K562 (cell line): ENCODE measurements at regions not wholly inside any gene's neighbourhood (a gene's known extent, or its start where the extent isn't known, plus 50 kb on each side); places are given as distances from the start of the nearest gene placed in this dataset.

Source experiments
- ATAC-seq: fragments of 200-7000 bp; cut with Tn5 transposase; 3 replicates; pipeline ENCODE4 v1.9.1; 2020; ENCODE audit warnings: moderate library complexity
- BruUV-seq: library from RNA; stranded (reverse); fragments of 400-500 nt; replicated peaks from 2 replicates; lab custom pipeline; 2021; lab: Mats Ljungman, UMichigan
- CTCF ChIA-PET: fragments of 300-600 bp; formaldehyde crosslinking; extraction: SDS; loops from one replicate; lab custom pipeline; 2021; ENCODE audit warnings: low intra/inter-chr PET ratio; lab: Yijun Ruan, JAX
- POLR2A ChIA-PET: fragments of 300-600, 350-650 bp; sonication (Branson Sonifier 250); formaldehyde crosslinking; extraction: SDS; loops from one replicate; lab custom pipeline; 2021; ENCODE audit warnings: antibody characterized with exemption, inconsistent platforms; lab: Yijun Ruan, JAX
- DNase-seq, 4 experiments: peaks; one replicate each; pipeline versions ENCODE4 v3.0.0 to v3.0.0-alpha.2; 2011 to 2018; ENCODE audit warnings: low spot score in 3 of 4, mixed read lengths in 3 of 4; ENCODE audit errors: extremely low read depth in 1 of 4
- FAIRE-seq: peaks from 2 replicates; lab custom pipeline; 2011; peaks lifted over from hg19 to GRCh38; lab: Jason Lieb, UNC
- H2AFZ ChIP-seq: 2 replicates; pipeline ENCODE4 v1.6.0; 2011; ENCODE audit warnings: low read depth, low read length, control low read depth, inconsistent platforms
- H3K27ac ChIP-seq: fragments of 200-600 bp; 3 replicates; pipeline ENCODE4 v1.8.0; 2011; ENCODE audit warnings: low read depth, mild to moderate bottlenecking, control low read depth, inconsistent platforms, low read length, moderate library complexity, mixed read lengths; ENCODE audit errors: extremely low read depth
- H3K27me3 ChIP-seq, 2 experiments: fragments of 300-600 bp in 1 of 2; 2 replicates in 1 of 2; 3 replicates in 1 of 2; pipeline versions ENCODE4 v1.6.0 to v1.8.0; 2011; ENCODE audit warnings: inconsistent platforms in 2 of 2, low read length in 2 of 2, mild to moderate bottlenecking in 1 of 2, mixed read lengths in 1 of 2, moderate library complexity in 1 of 2; ENCODE audit not compliant: control insufficient read depth in 2 of 2, insufficient read depth in 2 of 2
- H3K36me3 ChIP-seq: fragments of 300-600 bp; 3 replicates; pipeline ENCODE4 v1.8.0; 2011; ENCODE audit warnings: mild to moderate bottlenecking, low read length, inconsistent platforms; ENCODE audit not compliant: control insufficient read depth, insufficient read depth
- H3K4me1 ChIP-seq, 2 experiments: fragments of 200-600 bp in 1 of 2; replicated peaks in 1 of 2; 2 replicates in 1 of 2; 3 replicates in 1 of 2; pipeline versions ENCODE4 v1.5.1 to v1.8.0; 2011; ENCODE audit warnings: inconsistent platforms in 2 of 2, low read length in 2 of 2, mild to moderate bottlenecking in 1 of 2, mixed read lengths in 1 of 2, moderate library complexity in 1 of 2; ENCODE audit not compliant: control insufficient read depth in 2 of 2, insufficient read depth in 2 of 2
- H3K4me2 ChIP-seq: 2 replicates; pipeline ENCODE4 v1.6.1; 2011; ENCODE audit warnings: low read length, control low read depth, inconsistent platforms, mixed read lengths; ENCODE audit not compliant: insufficient read depth
- H3K4me3 ChIP-seq: fragments of 200-600 bp; sonication (generic), shearing (Covaris generic); 2 replicates; pipeline ENCODE4 v1.5.1; 2016; ENCODE audit warnings: control low read depth, inconsistent platforms
- H3K79me2 ChIP-seq: fragments of 200-600 bp; 3 replicates; pipeline ENCODE4 v1.8.0; 2011; ENCODE audit warnings: low read length, inconsistent platforms; ENCODE audit not compliant: control insufficient read depth, insufficient read depth
- H3K9ac ChIP-seq, 2 experiments: 2 replicates each; pipeline versions ENCODE4 v1.6.0 to v1.6.1; 2011; ENCODE audit warnings: low read depth in 2 of 2, low read length in 2 of 2, control low read depth in 1 of 2, inconsistent platforms in 1 of 2, mild to moderate bottlenecking in 1 of 2, mixed read lengths in 1 of 2; ENCODE audit not compliant: insufficient read depth in 1 of 2
- H3K9me1 ChIP-seq: one replicate; pipeline ENCODE4 v1.6.0; 2011; ENCODE audit warnings: inconsistent platforms, mild to moderate bottlenecking, low read length, moderate library complexity; ENCODE audit not compliant: control insufficient read depth, insufficient read depth
- H3K9me3 ChIP-seq: replicated peaks from 2 replicates; pipeline ENCODE4 v1.5.1; 2011; ENCODE audit warnings: low read depth, low read length, inconsistent platforms; ENCODE audit not compliant: control insufficient read depth, insufficient read depth
- H4K20me1 ChIP-seq: replicated peaks from 2 replicates; pipeline ENCODE4 v1.6.1; 2011; ENCODE audit warnings: low read length, inconsistent platforms, mixed read lengths; ENCODE audit not compliant: control insufficient read depth, insufficient read depth
- ARID3A ChIP-seq: IDR thresholded peaks from 2 replicates; pipeline ENCODE4 v1.6.1; 2012; ENCODE audit warnings: low read depth, low read length, improper control_type of control experiment, borderline replicate concordance
- HDAC2 ChIP-seq: fragments of 450-650 bp; IDR thresholded peaks from 2 replicates; pipeline ENCODE4 v1.6.1; 2016; ENCODE audit warnings: mild to moderate bottlenecking
- HDAC3 ChIP-seq: fragments of 450-650 bp; IDR thresholded peaks from 2 replicates; pipeline ENCODE4 v1.6.1; 2018; ENCODE audit warnings: borderline replicate concordance, mild to moderate bottlenecking, moderate library complexity; ENCODE audit not compliant: partially characterized antibody
- NFE2 ChIP-seq: IDR thresholded peaks from 2 replicates; pipeline ENCODE4 v1.6.1; 2014; ENCODE audit warnings: antibody characterized with exemption, low read depth
- RFX5 ChIP-seq: IDR thresholded peaks from 2 replicates; pipeline ENCODE4 v1.6.1; 2011; ENCODE audit warnings: low read depth, mild to moderate bottlenecking, improper control_type of control experiment, low read length
- SNIP1 ChIP-seq: fragments of 450-650 bp; IDR thresholded peaks from 2 replicates; pipeline ENCODE4 v1.7.1; 2017; ENCODE audit warnings: low read depth, mild to moderate bottlenecking
- SRSF9 ChIP-seq: fragments of 200-400 bp; formaldehyde crosslinking; IDR thresholded peaks from 2 replicates; pipeline ENCODE4 v1.6.1; 2017; ENCODE audit warnings: low read depth, low read length, borderline replicate concordance
- ZNF12 ChIP-seq: sonication (generic); formaldehyde crosslinking; IDR thresholded peaks from 2 replicates; pipeline ENCODE4 v1.4.0; 2020; ENCODE audit warnings: mild to moderate bottlenecking, missing genetic modification reagents
- ZNF507 ChIP-seq: conservative IDR thresholded peaks from 2 replicates; pipeline ENCODE4 v1.6.1; 2017; ENCODE audit warnings: missing genetic modification characterization, missing compliant biosample characterization
- WGBS: fragments of 100-300 bp; shearing (Covaris generic); methylation state at CpG from one replicate; pipeline ENCODE4 v1.1.6; 2016; ENCODE audit warnings: low coverage, mixed read lengths; ENCODE audit not compliant: insufficient coverage; ENCODE audit errors: missing lambda C conversion rate; 5-methylcytosine and 5-hydroxymethylcytosine counted together
- in situ Hi-C: fragments of 300-500 bp; cut with MboI; formaldehyde crosslinking; loops from 4 replicates; pipeline ENCODE4 v1.15.0; 2018; ENCODE audit warnings: inconsistent platforms, mixed read lengths
- intact Hi-C: fragments of 100-400 bp; cut with micrococcal nuclease; formaldehyde crosslinking; loops from 2 replicates; pipeline ENCODE4 v1.14.2; 2022

DNA sequence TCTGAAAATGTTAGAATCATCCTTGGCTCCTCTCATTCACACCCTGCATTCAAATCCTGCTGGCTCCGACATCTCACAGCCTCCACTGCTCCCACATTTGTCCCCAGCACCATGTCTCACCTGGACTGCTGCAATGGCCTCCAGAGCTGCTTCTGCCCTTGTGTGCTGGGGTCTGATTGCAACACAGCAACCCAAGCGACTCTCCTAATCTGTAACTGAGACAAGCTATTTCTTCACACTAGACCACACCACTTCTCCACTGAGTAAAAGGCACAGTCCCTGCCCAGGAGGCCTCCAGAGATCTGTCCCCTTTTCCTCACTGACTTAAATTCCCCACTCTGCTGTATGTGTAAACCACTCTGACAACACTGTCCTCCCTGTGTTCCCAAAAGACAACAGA is 151.1 kb upstream of the TAS2R1 start:
- no peak overlapping the region for H3K9ac ChIP-seq
- ATAC-seq, result no peak
- no peaks in the 10 kb centered on the region for H3K27me3 ChIP-seq
- no peak overlapping the region for H3K4me2 ChIP-seq
- ChIA-PET CTCF (no interaction called here), POLR2A (no interaction called here)
- no peak overlapping the region for H2AFZ ChIP-seq
- no peaks in the 10 kb centered on the region for H4K20me1 ChIP-seq
- in situ Hi-C loops, result no loop called here
- H3K27ac ChIP-seq, result no peak overlapping the region
- 0% methylated on average over 2 of the region's 2 CpGs for WGBS
- BruUV-seq, result no TSS peak
- H3K4me3 ChIP-seq, result no peak overlapping the region
- H3K4me1 ChIP-seq, result no peaks in the 10 kb centered on the region
- no peak for DNase-seq
- H3K9me3 ChIP-seq, result no peaks in the 10 kb centered on the region
- no peaks in the 10 kb centered on the region for H3K9me1 ChIP-seq
- TF ChIP-seq RFX5 (no peak), HDAC3 (no peak), NFE2 (no peak), SRSF9 (no peak), ARID3A (no peak), ZNF12 (CRISPR knock-in tag) (no peak), SNIP1 (no peak), ZNF507 (tag) (no peak), HDAC2 (no peak)
- TF ChIP-seq, all 486 proteins: peak for 0
- H3K36me3 ChIP-seq, result no peaks in the 10 kb centered on the region
- no peak for FAIRE-seq
- intact Hi-C loops, result no loop called here
- no peaks in the 10 kb centered on the region for H3K79me2 ChIP-seq
